Kidney epithelial cell (primary cell): ENCODE measurements at regions not wholly inside any gene's neighbourhood (a gene's known extent, or its start where the extent isn't known, plus 50 kb on each side); places are given as distances from the start of the nearest gene placed in this dataset.
"Not testable (repeated sequence)": the region's sequence is repeated elsewhere in the genome, so short reads cannot be mapped to it uniquely, and the experiment has no call there.

ENCODE experiments used
- DNase-seq: peaks from one replicate; pipeline ENCODE4 v3.0.0-alpha.2; 2010; ENCODE audit warnings: low read depth
- H3K27me3 ChIP-seq: 2 replicates; pipeline ENCODE4 v1.6.0; 2011; ENCODE audit warnings: low read length; ENCODE audit not compliant: control insufficient read depth, insufficient read depth
- H3K36me3 ChIP-seq: 2 replicates; pipeline ENCODE4 v1.5.1; 2011; ENCODE audit warnings: low read length; ENCODE audit not compliant: control insufficient read depth, insufficient read depth
- H3K4me3 ChIP-seq: 2 replicates; pipeline ENCODE4 v1.5.1; 2011; ENCODE audit warnings: low read depth, mild to moderate bottlenecking, control low read depth, low read length
- CTCF ChIP-seq: IDR thresholded peaks from 2 replicates; pipeline ENCODE4 v1.5.1; 2011; ENCODE audit warnings: mild to moderate bottlenecking, moderate library complexity, low read length, control low read depth, inconsistent platforms; ENCODE audit not compliant: insufficient read depth, poor library complexity, severe bottlenecking

GRCh38 chr5:34416501-34417008, 239.6 kb upstream of the RAI14 start:
- H3K4me3 ChIP-seq: no peak overlapping the region
- no peak for DNase-seq
- TF ChIP-seq CTCF: no peak
- H3K36me3 ChIP-seq: no peaks in the 10 kb centered on the region
- H3K27me3 ChIP-seq: no peaks in the 10 kb centered on the region

GRCh38 chr5:34420191-34420590, 235.9 kb upstream of the RAI14 start:
- not testable (repeated sequence) for H3K36me3 ChIP-seq, H3K4me3 ChIP-seq, H3K27me3 ChIP-seq, DNase-seq

- H3K4me3 ChIP-seq: no peak overlapping the region
- TF ChIP-seq CTCF: no peak
- no peaks in the 10 kb centered on the region for H3K36me3 ChIP-seq
- no peaks in the 10 kb centered on the region for H3K27me3 ChIP-seq
- DNase-seq: no peak
These were observed 219.2 kb upstream of the RAI14 start for GRCh38 chr5:34436761-34437501.

- Histone ChIP-seq H3K27me3 (no peaks in the 10 kb centered on the region), H3K36me3 (no peaks in the 10 kb centered on the region), H3K4me3 (no peak overlapping the region)
- no peak for DNase-seq
- no peak for TF ChIP-seq CTCF
These were observed 216.5 kb upstream of the RAI14 start for GRCh38 chr5:34439601-34440000.

- not testable (repeated sequence) for DNase-seq, H3K27me3 ChIP-seq, H3K4me3 ChIP-seq, H3K36me3 ChIP-seq
These were observed 214.4 kb upstream of the RAI14 start for GRCh38 chr5:34441767-34442166.

- no peak for TF ChIP-seq CTCF
These were observed 208.7 kb upstream of the RAI14 start for GRCh38 chr5:34447424-34447823.

GRCh38 chr5:34449639-34450038, 206.5 kb upstream of the RAI14 start:
- H3K4me3 ChIP-seq: no peak overlapping the region
- TF ChIP-seq CTCF: no peak
- no peak for DNase-seq
- H3K27me3 ChIP-seq: peaks cover 4% of the 10 kb centered on the region
- H3K36me3 ChIP-seq: no peaks in the 10 kb centered on the region

More at GRCh38 chr5:34447424-34447823, 208.7 kb upstream of the RAI14 start:
- DNase-seq: no peak
- Histone ChIP-seq H3K27me3 (peaks cover 4% of the 10 kb centered on the region), H3K36me3 (no peaks in the 10 kb centered on the region), H3K4me3 (no peak overlapping the region)
